ENCODE measurements at regions not wholly inside any gene's neighbourhood (a gene's known extent, or its start where the extent isn't known, plus 50 kb on each side); places are given as distances from the start of the nearest gene placed in this dataset.
"Not testable (repeated sequence)": the region's sequence is repeated elsewhere in the genome, so short reads cannot be mapped to it uniquely, and the experiment has no call there.

DNA sequence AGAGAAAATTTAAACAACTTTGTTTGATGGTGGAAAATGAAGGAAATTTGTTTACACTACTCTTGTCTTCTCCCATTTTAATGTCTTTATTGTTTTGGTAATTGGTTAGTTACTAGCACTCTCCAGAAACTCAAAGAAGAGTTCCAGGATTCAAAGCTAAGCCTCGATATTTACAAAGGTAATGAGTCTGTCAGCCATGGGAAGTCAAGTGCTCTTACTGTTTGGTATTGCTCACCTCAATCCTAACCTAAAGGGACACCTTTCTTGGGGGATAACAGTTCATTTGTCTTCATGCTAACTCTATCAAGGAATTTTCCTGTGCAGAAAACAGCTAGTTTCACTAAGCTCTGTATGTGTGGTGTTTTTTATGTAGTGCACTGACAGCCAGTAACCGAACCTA lies 222.9 kb upstream of the LMO3 start:
- no peak for DNase-seq

DNA sequence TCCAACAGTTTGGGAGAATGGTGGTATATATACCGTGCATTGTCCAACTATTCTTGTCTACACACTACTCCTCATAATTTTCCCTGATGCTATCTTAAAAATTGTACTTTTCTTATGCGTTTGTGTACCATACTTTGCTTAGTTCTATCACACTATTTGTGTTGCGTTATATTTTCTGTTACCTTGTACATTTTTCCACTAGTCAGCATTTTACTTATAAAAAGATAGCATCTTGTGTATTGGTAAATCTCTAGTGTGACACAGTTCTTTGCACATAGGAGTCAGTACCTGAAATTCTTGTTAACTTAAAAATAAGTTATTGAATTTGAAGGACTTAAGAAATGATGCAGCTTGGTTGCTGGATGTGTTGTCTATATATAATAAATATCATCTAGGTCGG lies 201.8 kb upstream of the LMO3 start:
- no peak for DNase-seq

DNA sequence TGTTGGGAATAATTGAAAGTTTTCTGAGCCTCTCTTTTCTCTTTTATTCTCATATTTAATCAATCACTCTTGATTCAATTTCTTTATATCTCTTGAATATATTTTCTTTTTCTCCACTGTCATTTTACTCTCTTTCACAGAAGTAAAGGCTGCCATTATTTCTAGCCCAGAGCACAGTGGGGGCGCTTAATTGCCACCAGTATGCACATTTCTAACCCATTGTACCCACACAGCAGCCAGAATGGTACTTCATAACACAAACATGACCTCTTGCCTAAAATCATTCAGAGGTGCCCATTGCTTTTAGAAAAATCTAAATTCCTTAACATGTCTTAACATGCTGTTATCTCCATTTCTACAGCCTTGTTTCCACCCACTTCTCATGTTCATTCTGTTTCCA lies 190.2 kb upstream of the LMO3 start:
- DNase-seq = no peak

DNA sequence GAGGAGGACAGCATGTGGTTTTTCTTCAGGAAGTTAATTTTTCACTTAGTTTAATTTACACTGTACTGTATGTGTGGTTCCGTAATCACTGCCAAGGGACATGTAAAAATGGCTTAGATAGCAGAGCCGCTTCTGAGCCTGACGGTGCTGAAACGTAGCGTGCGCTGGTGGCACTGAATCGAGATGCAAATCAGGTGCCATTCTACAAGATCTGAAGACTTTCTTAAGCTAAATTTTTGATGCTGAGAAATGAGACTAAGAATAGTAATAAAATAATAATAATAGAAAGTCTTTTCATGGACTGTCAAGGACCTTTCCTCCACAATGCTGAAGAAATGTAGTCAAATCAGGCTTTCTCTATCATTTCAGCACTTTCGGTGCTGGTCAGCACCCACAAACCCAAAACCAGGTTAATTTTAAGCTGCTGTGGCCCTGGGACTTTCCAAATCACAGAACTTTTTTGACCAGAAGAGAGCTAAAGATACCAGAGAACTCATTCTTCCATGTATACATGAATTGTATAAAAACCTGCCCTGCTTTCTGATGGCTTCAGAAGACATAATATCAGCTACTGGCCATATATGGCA lies 183.3 kb upstream of the LMO3 start:
- DNase-seq = no peak

DNA sequence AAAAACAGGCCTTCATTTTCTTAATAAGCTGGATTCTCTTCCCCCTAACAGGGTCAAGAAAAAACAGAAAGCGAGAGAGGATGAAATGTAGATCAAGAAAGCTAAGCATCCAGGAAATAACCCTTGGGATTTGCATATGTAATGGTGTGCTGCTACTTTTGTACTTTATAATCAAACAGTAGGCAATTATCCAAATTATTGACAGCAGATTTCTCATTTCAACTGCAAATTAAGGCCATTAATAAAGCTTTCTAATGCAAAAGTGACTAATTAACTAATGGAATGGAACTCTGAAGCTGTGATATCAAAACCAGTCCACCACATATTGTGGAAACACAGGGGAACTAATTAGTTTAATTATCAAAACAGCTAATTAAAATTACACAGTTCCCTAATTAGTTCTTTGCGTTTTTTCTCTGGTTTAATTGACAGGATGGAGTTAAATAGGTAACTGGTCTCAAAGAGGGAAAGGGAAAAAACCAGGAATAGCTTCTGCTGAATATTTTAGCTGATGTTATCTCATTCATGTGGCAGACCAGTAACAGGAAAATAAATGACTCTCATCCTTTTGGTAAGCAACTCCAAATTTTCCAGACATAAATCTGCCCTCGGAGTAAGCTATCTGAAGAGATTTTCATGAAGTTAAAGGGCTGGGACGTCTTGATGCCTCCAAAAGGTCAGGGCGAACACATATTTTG lies 182.7 kb upstream of the LMO3 start:
- DNase-seq = no peak

DNA sequence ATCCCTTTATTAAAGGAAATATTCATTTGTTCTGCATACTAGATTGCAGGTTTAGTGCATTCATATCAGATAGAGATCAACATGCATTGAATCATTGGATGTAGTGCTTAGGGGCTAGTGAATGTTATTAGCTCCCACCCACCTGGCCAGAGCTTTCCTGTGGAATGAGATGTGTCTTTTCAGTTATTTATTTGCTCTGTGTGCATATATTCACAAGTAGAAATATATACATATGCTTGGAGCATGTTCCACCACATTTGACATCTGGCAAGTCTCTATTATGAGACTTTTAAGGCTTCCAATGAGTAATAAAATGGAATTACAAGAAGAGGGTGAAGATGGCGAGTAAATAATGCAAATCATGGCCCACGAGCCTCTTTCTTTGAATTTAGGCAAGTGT lies 180.0 kb upstream of the LMO3 start:
- no peak for DNase-seq

DNA sequence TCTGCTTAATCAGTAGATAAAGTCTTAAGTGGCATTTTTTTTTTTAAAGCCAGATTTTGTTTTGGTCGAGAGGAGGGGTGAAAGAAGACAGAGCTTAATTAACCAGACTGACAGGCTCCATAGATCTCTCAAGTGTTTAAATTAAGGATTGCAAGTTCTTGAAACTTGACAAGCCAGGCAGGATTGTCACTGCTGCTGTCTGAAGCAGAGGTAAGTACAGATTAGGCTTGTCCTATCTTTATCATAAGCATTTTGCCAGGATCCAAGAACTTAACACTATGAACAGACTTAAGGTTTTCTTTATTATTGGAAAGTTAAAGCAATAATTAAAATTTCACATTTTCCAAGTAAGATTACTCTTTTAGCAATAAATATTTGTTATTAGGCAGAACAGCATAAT lies 179.6 kb upstream of the LMO3 start:
- no peak for DNase-seq

DNA sequence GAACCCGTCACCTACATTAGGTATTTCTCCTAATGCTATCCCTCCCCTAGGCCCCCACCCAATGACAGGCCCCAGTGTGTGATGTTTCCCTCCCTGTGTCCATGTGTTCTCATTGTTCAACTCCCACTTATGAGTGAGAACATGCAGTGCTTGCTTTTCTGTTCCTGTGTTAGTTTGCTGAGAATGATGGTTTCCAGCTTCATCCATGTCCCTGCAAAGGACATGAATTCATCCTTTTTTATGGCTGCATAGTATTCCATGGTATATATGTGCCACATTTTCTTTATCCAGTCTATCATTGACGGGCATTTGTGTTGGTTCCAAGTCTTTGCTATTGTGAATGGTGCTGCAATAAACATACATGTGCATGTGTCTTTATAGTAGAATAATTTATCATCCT lies 163.2 kb upstream of the LMO3 start:
- not testable (repeated sequence) for DNase-seq

DNA sequence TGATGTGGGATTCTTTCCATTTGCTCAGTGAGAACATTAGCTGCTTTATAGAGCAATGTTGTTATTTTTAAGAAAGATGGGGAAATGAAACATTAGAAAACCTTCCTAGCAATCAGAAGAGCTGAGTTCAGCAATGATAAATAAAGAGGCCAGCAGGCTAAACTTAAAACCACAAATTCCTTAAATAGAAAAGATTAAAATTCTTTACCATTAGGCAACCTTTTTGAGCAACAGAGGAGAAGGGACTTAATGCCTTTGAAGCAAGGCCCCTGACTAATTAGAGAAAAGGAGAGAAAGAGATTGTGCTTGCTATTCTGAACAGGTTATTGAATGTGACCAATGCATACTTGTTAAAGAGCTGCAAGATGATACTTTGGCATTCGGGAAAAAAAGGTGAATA lies 160.8 kb upstream of the LMO3 start:
- DNase-seq = no peak

DNA sequence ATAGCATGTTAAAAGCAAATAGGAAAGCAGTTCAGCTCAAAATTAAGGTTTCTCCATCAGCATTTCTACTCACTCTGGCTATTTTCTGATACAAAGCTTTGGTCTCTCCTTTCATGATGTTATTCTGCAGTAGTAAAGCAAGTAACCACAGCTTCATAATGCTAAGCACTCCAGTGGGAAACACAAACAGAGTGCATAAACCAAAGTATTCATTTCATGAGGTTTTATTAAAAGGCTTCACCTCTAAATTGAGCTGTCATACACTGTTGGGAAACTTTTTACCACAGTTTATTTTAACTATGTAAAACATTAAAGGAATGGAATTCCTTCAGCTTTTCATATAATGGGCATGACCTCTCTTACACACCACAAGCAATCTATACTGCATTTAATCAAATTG lies 157.9 kb upstream of the LMO3 start:
- no peak for DNase-seq

DNA sequence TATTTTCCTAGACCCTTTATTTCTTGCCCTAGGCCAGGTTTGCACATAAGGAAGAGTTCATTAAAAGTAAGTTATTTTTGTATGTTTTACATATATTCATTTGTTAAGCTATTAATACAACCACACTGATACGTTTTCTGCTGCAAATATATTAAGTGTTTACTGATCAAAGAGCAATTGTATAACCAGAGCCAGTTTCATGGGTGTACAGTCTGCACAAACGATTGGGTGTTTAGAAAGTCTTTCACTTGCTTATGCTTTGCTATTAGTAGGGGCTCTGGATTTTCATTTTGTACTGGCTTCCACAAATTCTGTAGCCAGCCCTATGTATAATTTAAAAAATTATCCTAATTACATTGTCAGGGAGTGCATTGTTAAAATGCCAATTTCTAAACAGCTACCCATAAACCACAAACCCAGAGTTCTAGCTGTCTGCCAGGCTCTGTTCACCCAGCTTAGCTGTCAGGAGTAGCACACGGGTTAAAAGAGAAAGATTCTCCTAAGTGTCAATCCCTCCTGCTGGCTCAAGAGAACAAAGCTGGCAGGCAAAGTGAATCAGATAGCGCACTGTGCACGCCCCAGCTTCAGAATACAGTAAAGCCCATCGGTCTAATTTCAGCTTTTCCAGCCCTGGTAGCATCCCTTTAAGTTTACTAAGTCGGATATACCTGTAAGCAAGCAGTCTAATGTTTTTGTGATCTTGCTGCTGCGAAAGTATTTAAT lies 151.0 kb upstream of the LMO3 start:
- DNase-seq = no peak

DNA sequence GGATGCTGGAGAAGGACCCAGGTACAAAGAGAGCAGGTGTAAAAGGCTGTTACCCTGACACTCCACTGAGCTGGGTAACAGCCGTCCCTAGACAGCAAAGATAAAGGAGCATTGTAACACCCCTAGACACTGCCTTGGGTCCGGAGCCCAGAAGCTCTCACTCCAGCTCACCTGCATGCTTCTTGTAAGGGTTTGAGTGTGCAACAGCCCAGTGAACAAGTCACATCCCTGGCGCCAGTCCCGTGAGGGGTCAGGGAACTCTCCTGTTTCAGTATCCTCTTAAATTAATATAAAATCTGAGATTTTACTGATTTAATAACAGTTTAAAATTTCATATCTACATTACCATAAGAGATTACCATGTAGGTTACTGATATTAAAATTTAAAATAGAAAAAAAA lies 124.8 kb upstream of the LMO3 start:
- no peak for DNase-seq

DNA sequence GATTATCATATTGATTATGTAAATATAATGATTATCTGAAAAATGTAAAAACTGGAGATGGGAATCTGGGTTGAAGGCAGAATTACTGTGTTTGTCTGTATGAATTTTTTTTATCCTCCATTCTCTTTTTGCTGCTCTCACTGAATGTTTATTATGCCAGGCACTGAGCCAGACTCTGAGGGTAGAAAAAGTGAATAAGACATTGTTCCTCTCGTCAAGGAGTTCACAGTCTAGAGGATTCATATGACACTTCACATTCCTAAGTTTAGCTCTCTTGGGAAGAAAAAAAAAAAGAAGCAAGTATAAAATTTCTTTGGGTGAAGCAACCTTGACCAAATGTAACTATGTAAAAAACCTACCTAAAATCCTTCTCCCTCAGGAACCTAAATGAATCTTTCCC lies 120.9 kb upstream of the LMO3 start:
- DNase-seq = no peak

DNA sequence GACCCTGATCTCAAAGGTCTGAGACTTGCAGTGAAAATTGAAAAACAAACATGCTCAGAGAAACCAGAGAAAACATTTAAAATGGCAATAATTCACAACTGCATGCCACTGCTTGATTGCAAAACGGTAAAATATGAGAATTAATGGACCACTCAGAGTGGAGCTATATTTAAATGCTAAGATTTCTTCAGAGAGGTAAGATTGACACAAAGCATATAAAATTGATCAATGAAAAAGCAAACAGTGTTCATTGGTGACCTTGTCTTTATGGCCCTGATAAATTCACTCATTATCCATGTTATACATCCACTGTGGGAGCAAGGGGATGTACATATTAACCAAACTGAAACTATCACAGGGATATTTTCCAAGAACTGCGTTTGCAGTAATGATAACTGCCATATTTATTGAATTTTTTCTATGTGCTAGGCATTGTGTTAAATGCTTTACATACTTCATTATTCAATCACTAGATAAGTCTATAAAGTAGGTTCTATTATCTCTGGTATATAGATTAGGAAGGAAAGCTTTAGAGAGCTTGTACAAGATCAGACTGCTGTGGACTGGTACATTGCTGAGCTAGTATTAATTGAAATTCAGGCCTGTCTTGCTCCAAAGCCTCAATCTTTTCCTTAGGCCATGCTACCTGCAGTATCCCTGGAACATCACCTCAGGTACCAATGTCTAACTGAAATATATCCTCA lies 113.9 kb upstream of the LMO3 start:
- DNase-seq = no peak

DNA sequence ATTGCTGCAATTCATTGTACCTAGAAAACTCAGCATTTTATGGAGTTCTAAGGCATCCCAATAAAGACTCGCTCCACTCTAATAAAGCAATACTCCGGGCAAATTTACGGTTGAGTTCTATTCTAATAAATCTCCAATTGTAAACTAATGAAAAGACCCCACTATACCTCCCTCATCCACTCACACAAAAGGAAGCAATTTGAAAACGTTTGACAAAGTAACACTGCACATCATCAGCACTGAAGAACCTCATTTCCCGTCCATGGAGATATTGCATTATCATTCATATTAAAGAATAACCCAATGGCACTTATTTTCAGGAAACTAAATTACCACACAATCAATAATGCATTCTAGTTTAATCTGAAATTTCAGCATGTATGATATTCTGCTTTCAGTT lies 111.0 kb upstream of the LMO3 start:
- no peak for DNase-seq

DNA sequence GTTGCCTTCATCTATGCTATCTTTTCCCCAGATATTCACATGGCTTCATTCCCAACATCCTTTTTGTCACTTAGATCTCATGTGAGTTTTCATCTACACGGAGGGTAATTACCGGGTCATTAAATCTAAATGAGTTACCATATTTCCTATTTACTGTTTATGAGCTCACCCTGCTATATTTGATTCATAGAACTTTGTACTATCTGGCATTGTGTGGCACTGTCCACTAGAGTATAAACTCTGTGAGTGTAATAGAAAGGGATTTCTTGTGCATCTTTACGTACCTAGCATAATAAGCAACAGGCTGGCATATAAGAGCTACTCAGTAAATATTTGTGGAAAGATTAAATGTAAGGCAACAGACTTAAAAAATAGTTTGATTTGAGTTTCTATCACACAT lies 86.1 kb upstream of the LMO3 start:
- no peak for DNase-seq

DNA sequence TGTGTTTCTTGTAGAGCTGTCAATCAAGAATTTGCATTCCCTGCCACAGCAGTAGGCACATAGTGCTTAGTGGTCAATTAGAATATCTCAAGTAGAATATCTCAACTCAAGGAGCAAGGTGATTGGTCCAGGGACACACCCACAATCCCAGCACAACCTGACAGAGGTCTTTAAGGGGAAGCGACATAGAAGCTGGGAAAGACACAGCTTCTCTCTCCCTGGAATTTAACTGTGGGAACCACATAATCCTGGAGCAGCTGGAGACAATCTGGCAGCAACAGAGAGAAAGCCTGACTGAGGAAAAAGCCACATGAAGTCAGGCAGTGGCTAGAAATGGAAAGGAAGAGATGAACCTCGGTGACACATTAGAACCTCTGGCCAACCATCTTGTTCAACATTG lies 85.7 kb upstream of the LMO3 start:
- DNase-seq = no peak

DNA sequence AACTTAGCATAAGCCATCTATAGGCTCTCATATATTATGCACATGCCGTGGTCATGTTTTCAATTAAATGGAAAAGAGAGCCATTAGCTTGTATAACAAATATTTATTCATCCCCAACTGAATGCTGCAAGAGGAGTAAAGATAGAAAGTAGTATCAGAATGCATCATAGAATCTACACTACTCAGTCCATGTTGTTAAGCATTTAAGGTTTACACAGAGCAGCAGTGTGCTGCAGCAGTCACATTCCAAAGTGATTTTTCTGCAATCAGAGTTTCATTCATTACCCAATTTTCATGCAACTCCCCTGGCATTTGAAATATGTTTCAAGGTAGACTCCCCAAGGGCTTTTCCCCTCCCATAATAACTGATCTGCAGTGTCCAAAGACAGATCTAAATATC lies 82.2 kb upstream of the LMO3 start:
- no peak for DNase-seq

DNA sequence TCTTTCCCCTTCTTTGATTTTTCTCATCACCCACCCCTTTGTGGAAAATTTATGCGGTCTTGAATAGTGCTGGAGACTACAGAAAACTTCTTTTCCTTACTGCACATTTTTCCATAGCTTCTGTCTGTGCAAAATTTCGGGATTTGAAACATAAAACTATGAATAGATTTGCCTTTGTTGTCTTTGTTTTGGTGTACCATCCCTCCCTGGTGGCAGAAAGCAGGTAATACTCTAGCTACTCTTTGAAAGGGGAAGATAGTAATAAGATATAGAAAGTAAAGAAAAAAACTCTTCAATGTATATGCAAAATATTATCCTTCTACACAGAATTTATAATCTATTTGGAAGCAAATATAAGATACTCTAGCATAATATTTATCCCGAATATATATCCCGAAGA lies 79.1 kb upstream of the LMO3 start:
- DNase-seq = no peak

DNA sequence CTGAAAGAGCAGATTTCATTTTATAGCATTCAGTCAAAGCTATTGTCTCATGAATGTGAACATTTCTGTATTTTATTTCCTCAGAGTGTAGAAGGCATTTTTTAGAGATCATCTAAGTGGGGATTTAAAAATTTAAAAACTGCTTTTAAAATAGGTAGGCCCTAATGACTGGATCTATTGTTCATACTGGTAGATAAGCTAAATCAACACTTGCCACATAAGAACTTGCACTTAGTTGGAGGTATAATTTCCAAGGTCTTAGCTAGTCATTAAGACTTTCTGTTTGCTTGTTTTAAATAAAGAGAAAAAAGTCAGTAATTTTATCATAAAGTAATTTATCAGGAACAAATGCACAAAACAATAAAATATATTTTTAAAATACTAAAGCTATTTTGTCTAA lies 75.2 kb upstream of the LMO3 start:
- no peak for DNase-seq

DNA sequence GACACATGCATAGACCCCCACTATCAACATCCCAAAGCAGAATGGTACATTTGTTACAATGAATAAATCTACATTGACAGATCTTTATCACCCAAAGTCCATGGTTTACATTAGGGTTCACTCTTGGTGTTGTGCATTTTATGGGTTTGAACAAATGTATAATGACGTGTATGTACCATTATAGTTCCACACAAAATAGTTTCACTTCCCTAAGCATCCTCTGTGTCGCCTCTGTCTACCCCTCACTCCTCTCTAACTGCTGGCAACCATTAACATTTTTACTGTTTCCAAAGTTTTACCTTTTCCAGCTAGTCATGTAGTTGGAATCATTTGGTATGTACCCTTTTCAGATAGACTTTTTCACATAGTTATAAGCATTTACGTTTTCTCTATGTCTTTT lies 69.5 kb upstream of the LMO3 start:
- DNase-seq = no peak

DNA sequence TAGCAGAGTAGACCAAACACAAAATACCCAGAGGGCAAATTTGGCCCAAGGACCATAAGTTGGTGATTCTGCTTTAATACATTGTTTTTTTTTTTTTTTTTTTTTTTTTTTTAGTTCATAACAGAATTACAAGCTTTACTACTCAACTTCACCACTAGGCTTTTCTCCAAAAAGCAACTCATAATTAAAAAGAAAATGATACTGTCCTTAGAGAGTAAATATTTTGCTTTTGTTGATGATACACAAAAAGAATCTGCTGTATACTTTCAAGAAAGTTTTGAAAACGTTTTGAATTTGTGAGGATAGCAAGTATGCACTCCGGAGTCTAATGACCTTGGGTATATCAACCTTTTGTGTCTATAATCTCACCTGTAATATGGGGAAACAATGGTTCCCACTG lies 68.9 kb upstream of the LMO3 start:
- no peak for DNase-seq

DNA sequence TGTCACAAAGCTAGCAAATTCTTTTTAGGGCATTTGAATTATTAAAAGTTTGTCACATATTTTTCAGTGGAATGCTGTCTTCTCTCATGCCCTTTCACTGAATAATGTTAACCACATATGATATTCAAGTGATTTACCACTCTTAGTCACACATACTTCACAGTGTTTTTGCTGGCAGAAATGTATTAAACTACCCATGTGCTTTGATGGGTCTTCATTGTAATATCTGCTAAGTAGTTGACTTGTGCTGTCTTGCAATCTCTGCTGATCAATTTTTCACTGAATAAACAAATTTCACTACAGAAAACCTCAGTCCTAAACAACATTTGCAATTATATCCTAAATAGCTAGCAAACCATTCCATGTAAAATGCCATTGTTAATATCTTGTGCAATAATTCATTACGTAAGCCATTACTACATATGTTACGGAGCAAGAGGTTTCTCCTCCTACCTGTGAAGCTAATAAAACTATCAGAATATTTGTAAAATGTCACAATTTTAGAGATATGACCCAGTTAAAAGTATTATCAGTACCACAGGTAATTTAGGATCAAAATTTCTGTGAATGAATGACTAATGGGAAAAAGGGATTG lies 64.6 kb upstream of the LMO3 start:
- DNase-seq = no peak

DNA sequence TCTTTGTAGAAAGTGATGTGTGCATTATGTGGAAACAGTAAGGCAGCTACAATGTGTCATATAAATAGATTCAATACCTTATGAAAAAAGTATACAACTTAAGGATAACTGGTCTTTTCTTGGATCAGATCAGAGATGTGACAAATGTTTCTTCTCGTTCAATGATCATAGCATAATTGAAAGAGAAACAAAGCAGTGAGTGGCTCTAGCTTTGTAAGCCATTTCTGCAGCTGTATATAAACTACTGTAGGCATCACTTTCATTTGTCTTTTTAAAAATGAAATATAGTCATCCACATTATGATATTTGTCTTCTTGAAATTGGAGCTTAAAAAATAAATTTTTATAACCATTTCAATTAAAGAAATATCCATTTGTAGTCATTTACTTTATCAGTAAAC lies 63.8 kb upstream of the LMO3 start:
- DNase-seq = no peak
